ENCODE measurements at regions not wholly inside any gene's neighbourhood (a gene's known extent, or its start where the extent isn't known, plus 50 kb on each side); places are given as distances from the start of the nearest gene placed in this dataset.

DNA sequence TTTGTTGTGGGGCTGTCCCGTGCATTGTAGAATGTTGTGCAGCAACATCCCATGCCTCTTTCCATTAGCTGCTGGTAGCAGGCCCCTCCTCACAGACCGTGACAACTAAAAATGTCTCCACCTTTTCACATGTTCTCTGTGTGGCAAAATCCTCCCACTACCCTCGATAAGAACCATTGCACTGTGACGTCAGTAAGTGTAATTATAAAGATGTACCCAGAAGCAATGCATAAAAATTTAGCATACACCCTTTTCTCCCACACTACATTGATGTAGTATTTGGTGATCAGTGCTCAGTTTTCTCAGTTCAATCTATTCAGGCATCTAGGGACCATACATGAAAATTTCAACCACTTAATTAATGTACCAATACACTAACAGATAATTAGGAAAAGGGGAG, 389.9 kb downstream of the DOK5 start:
- no peak for TF ChIP-seq POLR2A (IDR thresholded peaks at IDR 0.05)
- TF ChIP-seq, protein P1, sequence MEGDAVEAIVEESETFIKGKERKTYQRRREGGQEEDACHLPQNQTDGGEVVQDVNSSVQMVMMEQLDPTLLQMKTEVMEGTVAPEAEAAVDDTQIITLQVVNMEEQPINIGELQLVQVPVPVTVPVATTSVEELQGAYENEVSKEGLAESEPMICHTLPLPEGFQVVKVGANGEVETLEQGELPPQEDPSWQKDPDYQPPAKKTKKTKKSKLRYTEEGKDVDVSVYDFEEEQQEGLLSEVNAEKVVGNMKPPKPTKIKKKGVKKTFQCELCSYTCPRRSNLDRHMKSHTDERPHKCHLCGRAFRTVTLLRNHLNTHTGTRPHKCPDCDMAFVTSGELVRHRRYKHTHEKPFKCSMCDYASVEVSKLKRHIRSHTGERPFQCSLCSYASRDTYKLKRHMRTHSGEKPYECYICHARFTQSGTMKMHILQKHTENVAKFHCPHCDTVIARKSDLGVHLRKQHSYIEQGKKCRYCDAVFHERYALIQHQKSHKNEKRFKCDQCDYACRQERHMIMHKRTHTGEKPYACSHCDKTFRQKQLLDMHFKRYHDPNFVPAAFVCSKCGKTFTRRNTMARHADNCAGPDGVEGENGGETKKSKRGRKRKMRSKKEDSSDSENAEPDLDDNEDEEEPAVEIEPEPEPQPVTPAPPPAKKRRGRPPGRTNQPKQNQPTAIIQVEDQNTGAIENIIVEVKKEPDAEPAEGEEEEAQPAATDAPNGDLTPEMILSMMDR (IDR thresholded peaks at IDR 0.05 in 8 of 11, conservative IDR thresholded peaks at IDR 0.05 in 3 of 11) = no peak

Data from spleen (tissue), 7 donors.